Parathyroid adenoma (tissue), 2 donors: ENCODE measurements at regions not wholly inside any gene's neighbourhood (a gene's known extent, or its start where the extent isn't known, plus 50 kb on each side); places are given as distances from the start of the nearest gene placed in this dataset.

Source experiments
- H2AFZ ChIP-seq: fragments of 300-600 bp; sonication (generic); one replicate; pipeline ENCODE4 v1.7.0; 2017; ENCODE audit warnings: antibody characterized with exemption, mild to moderate bottlenecking
- H3K27ac ChIP-seq: fragments of 300-600 bp; sonication (generic); one replicate; pipeline ENCODE4 v1.7.0; 2017
- H3K27me3 ChIP-seq: fragments of 300-600 bp; sonication (generic); one replicate; pipeline ENCODE4 v1.7.0; 2017; ENCODE audit warnings: low read length; ENCODE audit not compliant: control insufficient read depth, insufficient read depth
- H3K36me3 ChIP-seq: fragments of 300-600 bp; sonication (generic); one replicate; pipeline ENCODE4 v1.7.0; 2017; ENCODE audit warnings: low read length; ENCODE audit not compliant: control insufficient read depth, insufficient read depth
- H3K4me1 ChIP-seq: fragments of 300-600 bp; sonication (generic); one replicate; pipeline ENCODE4 v1.7.0; 2017; ENCODE audit warnings: control low read depth
- H3K4me2 ChIP-seq: fragments of 300-600 bp; sonication (generic); one replicate; pipeline ENCODE4 v1.7.0; 2017; ENCODE audit warnings: low read length
- H3K4me3 ChIP-seq: fragments of 300-600 bp; sonication (generic); one replicate; pipeline ENCODE4 v1.7.0; 2017; ENCODE audit warnings: low read depth, low read length
- H3K79me2 ChIP-seq: fragments of 300-600 bp; sonication (generic); one replicate; pipeline ENCODE4 v1.7.0; 2017; ENCODE audit warnings: control low read depth
- H3K9ac ChIP-seq: fragments of 300-600 bp; sonication (generic); one replicate; pipeline ENCODE4 v1.7.0; 2017; ENCODE audit warnings: mild to moderate bottlenecking
- H3K9me3 ChIP-seq: fragments of 300-600 bp; sonication (generic); one replicate; pipeline ENCODE4 v1.7.0; 2017; ENCODE audit warnings: low read length; ENCODE audit not compliant: control insufficient read depth
- TF ChIP-seq, protein P1 (sequence below): fragments of 300-600 bp; sonication (generic); IDR thresholded peaks from one replicate; pipeline ENCODE4 v1.7.0; 2017; ENCODE audit warnings: antibody characterized with exemption, mild to moderate bottlenecking
- donor health status: primary hyperparathyroidism.

DNA sequence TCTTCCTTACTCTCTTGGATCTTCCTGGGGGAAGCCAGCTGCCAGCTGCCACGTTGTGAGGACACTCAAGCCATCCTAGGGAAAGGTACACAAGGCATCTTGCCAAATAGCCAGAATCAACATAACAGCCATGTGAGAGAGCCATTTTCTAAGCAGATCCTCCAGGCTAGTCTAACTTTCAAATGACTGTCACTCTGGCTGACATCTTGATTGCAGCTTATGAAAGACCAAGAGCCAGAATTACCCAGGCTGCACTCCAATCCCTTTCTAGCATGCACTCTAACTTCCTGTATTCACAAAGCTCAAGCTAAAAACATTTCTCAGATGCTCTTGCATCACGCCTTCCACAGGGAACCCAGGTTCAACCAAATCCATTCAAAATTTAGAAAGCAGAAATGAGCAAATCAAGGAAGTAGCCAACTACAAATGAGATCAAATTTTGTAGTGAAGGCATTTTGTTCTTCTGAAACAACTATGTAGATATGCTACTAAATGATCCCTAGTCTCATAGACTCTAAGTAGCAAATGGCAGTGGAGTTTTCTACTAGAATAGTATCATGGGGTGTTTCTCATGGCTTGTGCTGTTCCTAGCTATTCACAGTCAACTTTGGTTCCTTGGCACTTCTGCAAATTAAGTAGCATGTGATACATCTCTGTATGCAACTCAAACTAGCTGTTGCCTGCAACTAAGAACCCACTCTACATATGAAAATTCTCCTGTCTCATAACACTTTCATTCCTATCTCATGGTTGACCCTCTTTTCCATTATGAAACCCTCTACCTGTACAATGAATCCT, 281.9 kb downstream of the ZEB2 start:
- Histone ChIP-seq H3K9me3 (no peaks in the 10 kb centered on the region), H3K79me2 (no peaks in the 10 kb centered on the region), H3K9ac (no peak overlapping the region), H3K4me2 (no peak overlapping the region), H2AFZ (no peak overlapping the region), H3K4me3 (no peak overlapping the region), H3K36me3 (no peaks in the 10 kb centered on the region), H3K27ac (no peak overlapping the region), H3K4me1 (no peaks in the 10 kb centered on the region), H3K27me3 (no peaks in the 10 kb centered on the region)
- TF ChIP-seq, protein P1, sequence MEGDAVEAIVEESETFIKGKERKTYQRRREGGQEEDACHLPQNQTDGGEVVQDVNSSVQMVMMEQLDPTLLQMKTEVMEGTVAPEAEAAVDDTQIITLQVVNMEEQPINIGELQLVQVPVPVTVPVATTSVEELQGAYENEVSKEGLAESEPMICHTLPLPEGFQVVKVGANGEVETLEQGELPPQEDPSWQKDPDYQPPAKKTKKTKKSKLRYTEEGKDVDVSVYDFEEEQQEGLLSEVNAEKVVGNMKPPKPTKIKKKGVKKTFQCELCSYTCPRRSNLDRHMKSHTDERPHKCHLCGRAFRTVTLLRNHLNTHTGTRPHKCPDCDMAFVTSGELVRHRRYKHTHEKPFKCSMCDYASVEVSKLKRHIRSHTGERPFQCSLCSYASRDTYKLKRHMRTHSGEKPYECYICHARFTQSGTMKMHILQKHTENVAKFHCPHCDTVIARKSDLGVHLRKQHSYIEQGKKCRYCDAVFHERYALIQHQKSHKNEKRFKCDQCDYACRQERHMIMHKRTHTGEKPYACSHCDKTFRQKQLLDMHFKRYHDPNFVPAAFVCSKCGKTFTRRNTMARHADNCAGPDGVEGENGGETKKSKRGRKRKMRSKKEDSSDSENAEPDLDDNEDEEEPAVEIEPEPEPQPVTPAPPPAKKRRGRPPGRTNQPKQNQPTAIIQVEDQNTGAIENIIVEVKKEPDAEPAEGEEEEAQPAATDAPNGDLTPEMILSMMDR = no peak

DNA sequence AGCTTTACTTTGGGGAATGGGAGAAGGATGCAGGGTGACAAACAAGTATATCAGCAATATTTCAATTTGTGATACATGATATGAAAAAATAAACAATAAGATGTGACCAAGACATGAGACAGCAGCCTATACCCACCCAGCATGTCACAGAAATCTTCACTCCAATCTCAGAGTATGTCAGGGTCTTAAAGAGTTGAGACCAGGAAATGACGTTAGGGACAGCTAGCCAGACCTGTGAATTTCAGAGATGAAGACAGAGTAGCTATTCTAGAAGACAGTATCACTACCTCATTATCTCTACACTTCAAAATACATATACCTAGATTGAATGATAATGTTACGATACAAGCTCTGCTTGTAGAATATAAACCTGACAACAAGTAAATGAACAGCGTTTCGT, 282.8 kb downstream of the ZEB2 start:
- Histone ChIP-seq H3K4me3 (no peak overlapping the region), H3K9me3 (no peaks in the 10 kb centered on the region), H3K79me2 (no peaks in the 10 kb centered on the region), H3K4me2 (no peak overlapping the region), H3K36me3 (no peaks in the 10 kb centered on the region), H3K9ac (no peak overlapping the region), H3K4me1 (no peaks in the 10 kb centered on the region), H3K27ac (no peak overlapping the region), H3K27me3 (no peaks in the 10 kb centered on the region), H2AFZ (no peak overlapping the region)
- TF ChIP-seq, protein P1 = no peak

DNA sequence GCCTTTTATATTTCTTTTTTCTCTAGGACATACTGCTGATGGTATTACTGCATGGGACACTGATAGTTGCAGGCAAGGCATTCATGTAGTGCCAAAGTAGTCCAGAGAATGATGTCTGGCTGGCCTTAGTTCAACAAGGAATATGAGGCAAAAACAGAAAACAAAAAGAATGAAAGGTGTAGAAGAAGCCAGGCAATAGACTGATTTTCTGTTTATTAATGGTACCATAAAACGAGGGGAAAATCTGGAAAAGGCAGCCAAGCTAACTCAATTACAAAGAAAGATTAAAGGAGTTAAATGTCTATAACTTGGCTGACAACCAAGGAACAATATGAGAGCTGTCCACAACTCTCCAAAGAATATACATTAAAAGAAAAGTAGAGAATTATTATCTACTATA, 284.9 kb downstream of the ZEB2 start:
- no peaks in the 10 kb centered on the region for H3K79me2 ChIP-seq
- no peak overlapping the region for H3K4me2 ChIP-seq
- H3K9ac ChIP-seq = no peak overlapping the region
- H3K4me1 ChIP-seq = no peaks in the 10 kb centered on the region
- H3K4me3 ChIP-seq = no peak overlapping the region
- TF ChIP-seq, protein P1 = no peak
- H3K27ac ChIP-seq = no peak overlapping the region
- H3K36me3 ChIP-seq = no peaks in the 10 kb centered on the region
- no peaks in the 10 kb centered on the region for H3K9me3 ChIP-seq
- H3K27me3 ChIP-seq = no peaks in the 10 kb centered on the region
- no peak overlapping the region for H2AFZ ChIP-seq

DNA sequence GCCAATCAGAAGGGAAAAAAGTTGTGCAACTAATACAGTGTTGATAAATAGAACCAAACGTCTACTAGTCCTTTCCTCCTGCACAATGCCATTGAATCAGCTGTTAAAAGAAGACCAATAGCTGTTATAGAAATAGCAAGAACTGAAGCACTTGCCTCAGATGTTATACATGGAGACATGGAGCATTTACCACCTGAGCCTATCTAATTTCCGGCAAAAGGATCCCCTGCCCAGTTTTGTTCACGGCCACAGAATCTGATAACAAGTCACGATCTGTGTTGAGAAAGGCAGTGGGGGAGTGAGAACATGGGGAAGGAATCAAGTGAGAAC, 285.4 kb downstream of the ZEB2 start:
- no peaks in the 10 kb centered on the region for H3K4me1 ChIP-seq
- H3K4me2 ChIP-seq = no peak overlapping the region
- H2AFZ ChIP-seq = no peak overlapping the region
- no peaks in the 10 kb centered on the region for H3K36me3 ChIP-seq
- H3K27me3 ChIP-seq = no peaks in the 10 kb centered on the region
- no peaks in the 10 kb centered on the region for H3K9me3 ChIP-seq
- H3K79me2 ChIP-seq = no peaks in the 10 kb centered on the region
- no peak overlapping the region for H3K27ac ChIP-seq
- H3K9ac ChIP-seq = no peak overlapping the region
- H3K4me3 ChIP-seq = no peak overlapping the region
- TF ChIP-seq, protein P1 = no peak
